ENCODE measurements at regions not wholly inside any gene's neighbourhood (a gene's known extent, or its start where the extent isn't known, plus 50 kb on each side); places are given as distances from the start of the nearest gene placed in this dataset.

GRCh38 chr2:225998116-225998515, 598.6 kb downstream of the NYAP2 start:
- no peak for DNase-seq (ENCODE audit: low read depth, low spot score)

DNA sequence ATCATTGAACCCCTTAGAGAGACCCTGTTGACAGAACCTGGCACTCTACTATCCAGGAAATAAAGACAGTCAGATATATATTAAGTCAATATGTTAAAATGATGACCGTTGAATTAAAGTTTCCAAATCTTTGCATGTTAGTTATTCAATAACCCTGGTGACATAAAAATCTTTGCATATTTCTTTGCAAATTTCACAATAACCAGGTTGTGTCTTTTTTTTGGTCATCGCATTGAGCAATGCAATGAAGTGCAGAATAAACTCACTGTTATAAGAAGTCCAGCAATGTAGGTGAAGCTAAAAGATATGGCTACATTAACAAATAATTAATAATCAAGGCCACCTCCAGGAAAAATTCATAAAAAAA, 596.9 kb downstream of the NYAP2 start:
- DNase-seq (ENCODE audit: low read depth, low spot score) = no peak

DNA sequence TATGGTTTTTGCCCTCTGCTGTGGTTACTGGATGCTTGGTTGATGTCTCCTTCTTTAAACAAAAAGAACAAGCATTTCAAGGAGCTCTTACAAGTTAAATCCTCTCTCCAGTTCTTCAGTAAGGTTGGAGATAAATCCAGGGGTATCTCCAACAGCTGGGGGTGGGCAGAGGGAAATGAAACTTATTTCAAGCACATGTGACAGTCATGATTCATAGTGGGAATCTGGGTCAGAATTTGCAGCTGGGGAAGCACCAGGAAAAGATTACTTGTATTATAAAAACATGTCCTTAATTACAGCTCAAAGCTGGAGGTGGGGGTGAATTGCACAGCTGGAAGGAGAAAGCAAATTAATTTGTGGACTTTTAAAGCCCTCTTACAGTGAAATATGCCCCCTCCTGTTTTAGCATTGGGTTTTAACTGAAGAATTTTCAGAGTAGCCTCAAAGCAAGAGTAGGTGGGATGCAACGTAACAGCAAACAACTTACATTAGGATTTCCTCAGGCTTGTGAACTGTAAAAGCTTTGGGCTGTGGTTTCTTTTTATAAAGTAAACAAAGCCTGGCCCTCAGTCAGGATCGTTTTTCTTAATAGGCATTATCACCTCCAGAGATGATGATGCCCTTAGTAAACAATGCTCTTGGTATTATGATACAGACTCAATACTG, 596.4 kb downstream of the NYAP2 start:
- DNase-seq (ENCODE audit: low read depth, low spot score) = no peak

- no peak for DNase-seq (ENCODE audit: low read depth, low spot score)
Measured at GRCh38 chr2:225994748-225995405, 595.4 kb downstream of the NYAP2 start.

DNA sequence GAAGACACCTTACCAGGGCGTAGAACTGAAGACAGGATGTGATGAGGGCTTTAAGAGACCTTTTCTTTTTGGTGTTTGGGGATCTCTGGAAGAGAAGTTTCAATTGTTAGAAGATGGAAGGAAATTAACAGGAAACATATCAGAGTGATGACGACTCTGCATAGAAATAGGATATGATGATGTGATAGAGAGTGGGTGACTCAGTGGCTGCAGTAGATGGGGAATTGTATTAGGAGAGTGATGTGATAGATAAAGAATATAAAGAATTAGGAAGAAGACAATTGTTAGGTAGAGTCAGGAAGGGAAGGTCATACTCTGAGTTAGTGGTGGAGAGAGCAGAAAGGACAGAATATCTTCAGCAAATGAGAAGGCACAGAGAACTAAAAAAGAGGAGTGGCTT, 593.9 kb downstream of the NYAP2 start:
- no peak for DNase-seq (ENCODE audit: low read depth, low spot score)

GRCh38 chr2:225989809-225990208, 590.3 kb downstream of the NYAP2 start:
- no peak for DNase-seq (ENCODE audit: low read depth, low spot score)

- DNase-seq (ENCODE audit: low read depth, low spot score) = no peak
Measured at GRCh38 chr2:225980372-225980771, 580.9 kb downstream of the NYAP2 start.

- no peak for DNase-seq (ENCODE audit: low read depth, low spot score)
Measured at GRCh38 chr2:225971433-225971832, 571.9 kb downstream of the NYAP2 start.

GRCh38 chr2:225948903-225949302, 549.4 kb downstream of the NYAP2 start:
- DNase-seq (ENCODE audit: low read depth, low spot score) = no peak

- DNase-seq (ENCODE audit: low read depth, low spot score) = no peak
Measured at GRCh38 chr2:225938991-225939390, 539.5 kb downstream of the NYAP2 start.

GRCh38 chr2:225937625-225938187, 538.2 kb downstream of the NYAP2 start:
- no peak for DNase-seq (ENCODE audit: low read depth, low spot score)

- DNase-seq (ENCODE audit: low read depth, low spot score) = no peak
Measured at GRCh38 chr2:225932811-225933413, 533.4 kb downstream of the NYAP2 start.

DNA sequence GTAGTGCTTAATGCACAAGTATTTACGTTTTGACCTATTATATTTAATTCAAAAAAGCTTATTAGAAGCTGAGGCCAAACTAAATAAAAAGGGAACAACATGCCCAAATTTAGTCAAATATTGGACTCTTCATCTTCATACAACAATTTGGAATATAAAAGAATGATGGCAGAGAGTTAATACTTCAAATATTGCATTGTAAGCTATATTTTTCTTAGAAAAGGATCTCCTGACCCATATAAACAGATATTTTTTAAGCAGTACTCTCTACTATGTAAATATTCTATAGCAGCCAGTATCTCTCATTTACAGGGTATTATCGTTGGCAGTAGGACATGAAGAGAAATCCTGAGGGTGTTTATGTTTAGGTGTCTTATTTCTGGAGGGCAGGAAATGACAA, 531.2 kb downstream of the NYAP2 start:
- DNase-seq (ENCODE audit: low read depth, low spot score) = no peak

GRCh38 chr2:225920621-225921220, 521.2 kb downstream of the NYAP2 start:
- DNase-seq (ENCODE audit: low read depth, low spot score) = no peak

- no peak for DNase-seq (ENCODE audit: low read depth, low spot score)
Measured at GRCh38 chr2:225916692-225917091, 517.2 kb downstream of the NYAP2 start.

GRCh38 chr2:225911019-225911418, 511.5 kb downstream of the NYAP2 start:
- DNase-seq (ENCODE audit: low read depth, low spot score) = no peak

DNA sequence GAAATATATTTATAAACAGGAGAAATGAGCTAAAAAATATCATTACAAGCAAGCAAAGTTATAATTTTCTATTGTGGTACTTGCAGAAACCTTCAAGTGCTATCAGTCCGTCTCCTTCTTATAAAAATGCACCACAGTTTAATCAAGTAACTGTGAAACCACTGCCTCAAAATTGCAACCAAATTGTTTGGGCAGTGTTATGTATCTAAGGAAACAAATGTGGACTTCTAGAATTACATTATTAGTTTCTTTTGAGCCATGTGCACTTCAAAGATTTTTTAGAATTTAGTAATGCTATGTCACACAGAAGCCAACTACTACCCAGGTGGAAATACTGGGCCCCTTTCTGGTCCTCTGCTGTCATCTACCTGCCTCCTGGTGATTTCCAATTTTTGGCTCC, 495.6 kb downstream of the NYAP2 start:
- no peak for DNase-seq (ENCODE audit: low read depth, low spot score)

DNA sequence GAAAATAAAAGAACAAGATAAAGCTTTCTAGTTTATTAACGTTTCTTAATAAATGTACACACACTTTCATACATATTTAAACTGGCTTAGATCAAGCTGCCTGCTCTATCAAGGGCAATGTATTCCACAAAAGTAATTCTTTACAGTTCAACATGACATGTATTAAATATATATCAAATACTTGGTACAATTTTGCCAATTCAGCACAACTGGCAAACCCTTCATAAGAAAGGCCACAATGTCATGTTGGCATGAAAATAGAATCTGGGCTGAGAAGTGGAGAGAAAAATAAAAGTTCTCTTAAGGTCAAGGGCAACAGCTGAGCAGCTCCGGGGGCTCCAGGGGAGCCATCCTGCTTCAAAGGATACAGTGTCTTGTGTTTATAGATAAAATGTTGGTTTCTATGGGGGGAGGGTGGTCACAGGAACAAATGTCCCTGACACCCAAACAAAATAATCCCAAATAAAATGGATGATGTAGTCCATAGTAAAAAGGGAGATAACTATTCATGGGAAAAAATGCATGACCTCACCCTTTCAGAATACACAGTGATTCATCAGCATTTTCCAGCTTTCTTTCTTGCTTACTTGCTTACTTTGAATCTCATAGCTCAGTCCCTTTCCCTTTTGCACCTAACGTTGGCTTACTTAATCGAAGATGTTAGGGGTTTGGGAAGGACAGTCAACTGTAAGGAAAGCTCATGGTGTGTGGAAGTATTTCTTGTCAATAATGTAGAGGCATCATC, 494.9 kb downstream of the NYAP2 start:
- DNase-seq (ENCODE audit: low read depth, low spot score) = no peak

- DNase-seq (ENCODE audit: low read depth, low spot score) = no peak
Measured at GRCh38 chr2:225893151-225893550, 493.6 kb downstream of the NYAP2 start.

GRCh38 chr2:225891771-225892170, 492.3 kb downstream of the NYAP2 start:
- no peak for DNase-seq (ENCODE audit: low read depth, low spot score)

GRCh38 chr2:225891013-225891412, 491.5 kb downstream of the NYAP2 start:
- no peak for DNase-seq (ENCODE audit: low read depth, low spot score)

- no peak for DNase-seq (ENCODE audit: low read depth, low spot score)
Measured at GRCh38 chr2:225889452-225889851, 489.9 kb downstream of the NYAP2 start.

Data from activated CD4-positive, CD25-positive, alpha-beta regulatory T cell treated with anti-CD3 and anti-CD28 coated beads, Interleukin-2, amount 50 U/mL, for 16 hours (primary cell).